HG03175 (cell line): ENCODE measurements at regions not wholly inside any gene's neighbourhood (a gene's known extent, or its start where the extent isn't known, plus 50 kb on each side); places are given as distances from the start of the nearest gene placed in this dataset.
"Not testable (repeated sequence)": the region's sequence is repeated elsewhere in the genome, so short reads cannot be mapped to it uniquely, and the experiment has no call there.

Experiments used
- ATAC-seq: cut with Tn5 transposase; IDR thresholded peaks from one replicate; pipeline ENCODE4 v1.9.1; 2021; ENCODE audit warnings: mild to moderate bottlenecking, moderate library complexity; ENCODE audit not compliant: unreplicated experiment

GRCh38 chr1:243996223-243996622, 54.9 kb upstream of the ZBTB18 start:
- no peak for ATAC-seq

- ATAC-seq = no peak
These were observed 59.4 kb upstream of the ZBTB18 start for GRCh38 chr1:243991650-243992049.

- no peak for ATAC-seq
These were observed 66.3 kb upstream of the ZBTB18 start for GRCh38 chr1:243984788-243985187.

- no peak for ATAC-seq
These were observed 68.5 kb upstream of the ZBTB18 start for GRCh38 chr1:243982447-243983018.

- no peak for ATAC-seq
These were observed 70.6 kb upstream of the ZBTB18 start for GRCh38 chr1:243980471-243980870.

- ATAC-seq = no peak
These were observed 71.0 kb upstream of the ZBTB18 start for GRCh38 chr1:243980071-243980470.

GRCh38 chr1:243979396-243979795, 71.7 kb upstream of the ZBTB18 start:
- ATAC-seq = no peak

- no peak for ATAC-seq
These were observed 74.0 kb upstream of the ZBTB18 start for GRCh38 chr1:243977094-243977493.

- no peak for ATAC-seq
These were observed 76.4 kb upstream of the ZBTB18 start for GRCh38 chr1:243974451-243975292.

GRCh38 chr1:243973169-243973568, 77.9 kb upstream of the ZBTB18 start:
- no peak for ATAC-seq

- no peak for ATAC-seq
These were observed 81.0 kb upstream of the ZBTB18 start for GRCh38 chr1:243970077-243970476.

- ATAC-seq = no peak
These were observed 82.7 kb upstream of the ZBTB18 start for GRCh38 chr1:243968413-243968812.

GRCh38 chr1:243964915-243965314, 86.2 kb upstream of the ZBTB18 start:
- no peak for ATAC-seq

GRCh38 chr1:243963571-243963970, 87.5 kb upstream of the ZBTB18 start:
- ATAC-seq = no peak

GRCh38 chr1:243962541-243962940, 88.5 kb upstream of the ZBTB18 start:
- ATAC-seq = no peak

GRCh38 chr1:243959998-243960397, 91.1 kb upstream of the ZBTB18 start:
- no peak for ATAC-seq

- ATAC-seq = no peak
These were observed 93.9 kb upstream of the ZBTB18 start for GRCh38 chr1:243957141-243957540.

GRCh38 chr1:243956450-243956849, 94.6 kb upstream of the ZBTB18 start:
- ATAC-seq = no peak

GRCh38 chr1:243951207-243951606, 99.9 kb upstream of the ZBTB18 start:
- not testable (repeated sequence) for ATAC-seq

GRCh38 chr1:243950166-243950565, 100.1 kb upstream of the AKT3 start:
- no peak for ATAC-seq

- ATAC-seq = peak; percentile 65
These were observed 96.9 kb upstream of the AKT3 start for GRCh38 chr1:243946946-243947345.

- no peak for ATAC-seq
These were observed 96.2 kb upstream of the AKT3 start for GRCh38 chr1:243946253-243946652.

GRCh38 chr1:243945727-243946126, 95.7 kb upstream of the AKT3 start:
- ATAC-seq = no peak
